Right lobe of liver (tissue), 6 donors: ENCODE measurements at regions not wholly inside any gene's neighbourhood (a gene's known extent, or its start where the extent isn't known, plus 50 kb on each side); places are given as distances from the start of the nearest gene placed in this dataset.
"Not testable (repeated sequence)": the region's sequence is repeated elsewhere in the genome, so short reads cannot be mapped to it uniquely, and the experiment has no call there.

Source experiments
- ATAC-seq, 4 donors: fragments of 200-7000 bp; cut with Tn5 transposase; one replicate each; pipeline ENCODE4 v1.9.1; 2020; ENCODE audit warnings: mild to moderate bottlenecking in 4 of 4, moderate library complexity in 4 of 4
- DNase-seq, 3 donors: peaks; one replicate each; pipeline ENCODE4 v3.0.0-alpha.2; 2020
- H3K27ac ChIP-seq, 3 donors: fragments of 200-600 bp; one replicate each; pipeline ENCODE4 v1.8.0; 2022
- H3K27me3 ChIP-seq, 2 donors: fragments of 200-600 bp; one replicate each; pipeline ENCODE4 v1.8.0; 2022
- H3K36me3 ChIP-seq, 4 donors: fragments of 200-600 bp; sonication (generic) in 1 of 4; one replicate each; pipeline versions ENCODE4 v1.5.1 to v1.8.0; 2017 to 2022; ENCODE audit warnings: control low read depth in 1 of 4
- H3K4me1 ChIP-seq, 4 donors: fragments of 200-600 bp; sonication (generic) in 1 of 4; one replicate each; pipeline versions ENCODE4 v1.5.1 to v1.8.0; 2017 to 2022; ENCODE audit warnings: control low read depth in 1 of 4
- H3K4me3 ChIP-seq, 3 donors: fragments of 200-600 bp; one replicate each; pipeline ENCODE4 v1.8.0; 2022
- H3K9me3 ChIP-seq, 4 donors: fragments of 200-600 bp; sonication (generic) in 1 of 4; one replicate each; pipeline versions ENCODE4 v1.5.1 to v1.8.0; 2017 to 2022; ENCODE audit warnings: control low read depth in 1 of 4
- POLR2A ChIP-seq: fragments of 450-650 bp; IDR thresholded peaks from one replicate; pipeline ENCODE4 v1.6.1; 2017; ENCODE audit warnings: antibody characterized with exemption, mild to moderate bottlenecking
- WGBS: methylation state at CpG from one replicate; pipeline ENCODE4 v1.1.6; 2018; ENCODE audit warnings: low coverage, low lambda C conversion rate; ENCODE audit not compliant: insufficient coverage; ENCODE audit errors: missing lambda C conversion rate; 5-methylcytosine and 5-hydroxymethylcytosine counted together
- intact Hi-C, 2 donors: fragments of 100-400 bp; cut with DNase I; formaldehyde crosslinking; loops; one replicate each; pipeline versions ENCODE4 v1.11.2 to v1.14.1; 2022
- TF ChIP-seq, protein P1 (sequence below), 4 donors: fragments of 200-600 bp in 3 of 4; fragments of 450-650 bp in 1 of 4; IDR thresholded peaks; one replicate each; pipeline versions ENCODE4 v1.5.1 to v1.8.0; 2016 to 2022; ENCODE audit warnings: antibody characterized with exemption in 4 of 4, mild to moderate bottlenecking in 2 of 4
- donor health status: DM: no; HTN: yes; CAD: no.
- donor health status: DM: no; HTN: no; CAD: no.
- donor health status: DM: no; HTN: no; CAD: no.
- donor health status: DM: no; HTN: yes; CAD: no.
- donor health status: DM: no; HTN: yes; CAD: no.

DNA sequence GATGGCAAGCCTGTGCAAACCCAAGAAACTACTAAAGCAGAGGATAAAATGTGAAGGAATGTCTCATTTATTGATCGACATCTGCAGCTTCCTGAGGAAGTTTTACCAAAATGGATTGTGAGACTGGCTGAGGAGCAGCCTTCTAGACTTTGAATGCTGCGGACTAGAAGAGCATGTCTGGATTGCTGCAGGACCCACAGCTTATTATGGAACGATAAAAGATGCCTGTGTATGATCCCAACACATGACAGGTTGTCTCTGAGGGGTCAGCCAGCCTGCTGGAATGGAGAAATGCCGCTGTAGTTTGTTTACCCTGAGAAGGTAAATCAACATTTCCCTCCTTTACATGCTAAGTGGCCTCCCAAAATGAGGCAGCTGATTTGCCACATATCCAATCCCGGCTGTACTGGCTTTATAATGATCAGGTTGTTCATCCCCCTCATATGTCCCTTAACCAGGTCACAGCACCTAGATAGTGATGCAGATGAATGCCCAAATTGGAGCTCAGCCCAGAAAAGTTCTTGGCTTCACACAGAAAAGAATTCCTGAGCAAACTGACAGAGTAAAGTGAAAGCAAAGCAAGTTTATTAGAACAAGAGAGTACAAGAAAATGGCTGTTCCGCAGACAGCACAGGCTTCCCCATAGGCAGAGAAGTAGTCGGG, 63.9 kb downstream of the IL12A start:
- DNase-seq = peak in 1 of 3 donors; percentile 73

DNA sequence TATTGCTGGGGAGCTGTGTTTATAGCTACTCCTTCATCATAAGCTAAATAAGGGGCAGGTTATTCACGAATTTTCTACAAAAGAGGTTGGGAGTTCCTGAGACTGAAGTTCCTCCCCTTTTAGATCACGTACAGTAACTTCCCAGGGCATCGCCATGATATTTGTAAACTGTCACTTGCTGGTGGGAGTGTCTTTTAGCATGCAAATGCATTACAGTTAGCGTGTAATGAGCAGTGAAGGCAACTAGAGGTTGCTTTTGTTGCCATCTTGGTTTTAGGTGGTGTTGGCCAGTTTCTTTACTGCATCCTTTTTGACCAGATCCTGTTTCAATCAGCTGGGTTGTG, 64.4 kb downstream of the IL12A start:
- intact Hi-C loops = no loop called here
- WGBS = 24% methylated on average over 3 of the region's 4 CpGs
- ATAC-seq (peak in 3 of 4 donors; percentile 14 to 50 (median 16)), DNase-seq (no peak)
- Histone ChIP-seq H3K9me3 (no peaks in the 10 kb centered on the region), H3K4me3 (peak overlapping the region; percentile 25 to 45 (median 40)), H3K27ac (peak overlapping the region in 1 of 3 donors; percentile 2), H3K36me3 (no peaks in the 10 kb centered on the region), H3K27me3 (no peaks in the 10 kb centered on the region), H3K4me1 (peaks cover 0 to 11% (median 0%) of the 10 kb centered on the region in 4 donors)
- TF ChIP-seq, protein P1, sequence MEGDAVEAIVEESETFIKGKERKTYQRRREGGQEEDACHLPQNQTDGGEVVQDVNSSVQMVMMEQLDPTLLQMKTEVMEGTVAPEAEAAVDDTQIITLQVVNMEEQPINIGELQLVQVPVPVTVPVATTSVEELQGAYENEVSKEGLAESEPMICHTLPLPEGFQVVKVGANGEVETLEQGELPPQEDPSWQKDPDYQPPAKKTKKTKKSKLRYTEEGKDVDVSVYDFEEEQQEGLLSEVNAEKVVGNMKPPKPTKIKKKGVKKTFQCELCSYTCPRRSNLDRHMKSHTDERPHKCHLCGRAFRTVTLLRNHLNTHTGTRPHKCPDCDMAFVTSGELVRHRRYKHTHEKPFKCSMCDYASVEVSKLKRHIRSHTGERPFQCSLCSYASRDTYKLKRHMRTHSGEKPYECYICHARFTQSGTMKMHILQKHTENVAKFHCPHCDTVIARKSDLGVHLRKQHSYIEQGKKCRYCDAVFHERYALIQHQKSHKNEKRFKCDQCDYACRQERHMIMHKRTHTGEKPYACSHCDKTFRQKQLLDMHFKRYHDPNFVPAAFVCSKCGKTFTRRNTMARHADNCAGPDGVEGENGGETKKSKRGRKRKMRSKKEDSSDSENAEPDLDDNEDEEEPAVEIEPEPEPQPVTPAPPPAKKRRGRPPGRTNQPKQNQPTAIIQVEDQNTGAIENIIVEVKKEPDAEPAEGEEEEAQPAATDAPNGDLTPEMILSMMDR (IDR thresholded peaks at IDR 0.05) = no peak
- no peak for TF ChIP-seq POLR2A

More for the DNA sequence above, 63.9 kb downstream of the IL12A start:
- peak; percentile 91 to 92 (median 92) for ATAC-seq
- intact Hi-C loops = no loop called here
- Histone ChIP-seq H3K27me3 (no peaks in the 10 kb centered on the region), H3K4me1 (peaks cover 0 to 11% (median 0%) of the 10 kb centered on the region in 4 donors), H3K9me3 (no peaks in the 10 kb centered on the region), H3K4me3 (peak overlapping the region; percentile 25 to 45 (median 40)), H3K27ac (peak overlapping the region in 1 of 3 donors; percentile 2), H3K36me3 (no peaks in the 10 kb centered on the region)
- 39% methylated on average over 4 of the region's 7 CpGs for WGBS
- TF ChIP-seq POLR2A = no peak
- TF ChIP-seq, protein P1 (IDR thresholded peaks at IDR 0.05) = no peak

DNA sequence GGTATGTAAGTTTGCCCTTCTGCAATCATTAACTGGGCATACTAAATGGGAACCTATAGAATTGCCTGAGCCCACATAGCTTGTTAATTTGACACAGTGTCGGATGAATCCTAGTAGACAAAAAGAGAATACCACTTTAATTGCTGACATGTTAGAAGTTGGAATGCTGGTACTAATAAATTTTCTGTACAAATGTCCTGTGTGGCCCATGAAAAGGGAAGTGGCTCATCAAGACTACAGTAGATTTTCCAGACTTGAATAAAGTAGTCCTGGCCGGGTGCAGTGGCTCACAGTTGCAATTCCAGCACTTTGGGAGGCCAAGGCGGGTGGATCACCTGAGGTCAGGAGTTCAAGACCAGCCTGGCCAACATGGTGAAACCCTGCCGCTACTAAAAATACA, 66.2 kb downstream of the IL12A start:
- 88% methylated on average over 4 of the region's 4 CpGs for WGBS
- H3K4me3 ChIP-seq, H3K9me3 ChIP-seq, intact Hi-C loops, H3K27me3 ChIP-seq, H3K36me3 ChIP-seq, ATAC-seq, H3K27ac ChIP-seq, DNase-seq: not testable (repeated sequence)
- H3K4me1 ChIP-seq = peaks cover 0 to 11% (median 0%) of the 10 kb centered on the region in 4 donors

DNA sequence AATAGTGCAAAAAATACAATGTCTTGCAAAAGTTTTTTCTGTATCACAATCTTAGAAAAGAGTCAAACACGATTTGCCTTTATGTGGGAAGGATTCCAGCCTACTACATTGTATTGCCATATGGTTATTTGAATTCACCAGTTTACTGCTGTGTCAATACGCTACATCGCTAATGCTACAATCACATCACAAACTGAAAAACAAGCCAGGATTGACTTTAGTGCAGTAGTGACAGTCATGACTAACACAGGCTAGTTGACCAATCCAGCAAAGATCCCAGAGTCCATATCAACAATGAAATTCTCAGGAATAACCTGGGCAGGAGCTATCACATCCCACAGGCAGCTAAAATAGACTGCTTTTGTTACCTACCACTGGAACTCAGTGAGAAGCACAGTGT, 67.0 kb downstream of the IL12A start:
- Histone ChIP-seq H3K27ac (no peak overlapping the region), H3K4me3 (no peak overlapping the region), H3K4me1 (peaks cover 0 to 11% (median 0%) of the 10 kb centered on the region in 4 donors), H3K9me3 (no peaks in the 10 kb centered on the region), H3K36me3 (no peaks in the 10 kb centered on the region), H3K27me3 (no peaks in the 10 kb centered on the region)
- 91% methylated on average over 3 of the region's 3 CpGs for WGBS
- ATAC-seq = no peak
- intact Hi-C loops = no loop called here
- no peak for DNase-seq
- TF ChIP-seq, protein P1 (IDR thresholded peaks at IDR 0.05) = no peak
- TF ChIP-seq POLR2A = no peak

DNA sequence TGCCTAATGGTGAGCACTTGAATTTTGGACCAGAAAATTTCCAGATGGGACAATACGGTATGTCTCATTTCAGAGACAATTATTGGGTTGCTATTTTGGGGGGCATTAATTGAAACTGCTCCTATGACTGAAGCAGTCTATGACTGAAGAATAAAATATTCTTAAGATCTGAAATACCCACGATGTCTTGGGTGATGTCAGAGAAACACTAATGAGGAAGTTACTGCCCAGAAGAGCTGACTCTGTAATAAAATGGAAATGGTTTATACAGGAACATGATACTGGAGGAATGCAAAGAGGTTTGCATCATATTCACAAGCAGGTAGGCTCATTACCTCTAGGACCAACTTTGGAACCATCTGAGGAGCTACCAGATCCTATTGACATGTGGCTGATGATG, 68.7 kb downstream of the IL12A start:
- no peak for DNase-seq
- no peaks in the 10 kb centered on the region for H3K27me3 ChIP-seq
- ATAC-seq = no peak
- TF ChIP-seq, protein P1 (IDR thresholded peaks at IDR 0.05) = no peak
- no peak for TF ChIP-seq POLR2A
- WGBS = 63% methylated on average over 2 of the region's 2 CpGs
- no peak overlapping the region for H3K4me3 ChIP-seq
- H3K9me3 ChIP-seq = no peaks in the 10 kb centered on the region
- intact Hi-C loops = no loop called here
- no peak overlapping the region for H3K27ac ChIP-seq
- H3K4me1 ChIP-seq = peaks cover 0 to 9% (median 0%) of the 10 kb centered on the region in 4 donors
- H3K36me3 ChIP-seq = no peaks in the 10 kb centered on the region
